GM12891 (cell line): ENCODE measurements at regions not wholly inside any gene's neighbourhood (a gene's known extent, or its start where the extent isn't known, plus 50 kb on each side); places are given as distances from the start of the nearest gene placed in this dataset.

ENCODE experiments used
- POLR2A ChIP-seq: IDR thresholded peaks from 2 replicates; pipeline ENCODE4 v1.6.1; 2011; ENCODE audit warnings: low read depth, low read length, control low read depth
- POLR2AphosphoS5 ChIP-seq: IDR thresholded peaks from 2 replicates; pipeline ENCODE4 v1.6.1; 2011; ENCODE audit warnings: low read depth, low read length, control low read depth
- TAF1 ChIP-seq: IDR thresholded peaks from 2 replicates; pipeline ENCODE4 v1.6.1; 2011; ENCODE audit warnings: low read depth, low read length, control low read depth

GRCh38 chr10:78196964-78197363 lies 163.3 kb downstream of the RPS24 start:
- TF ChIP-seq POLR2A (no peak), POLR2AphosphoS5 (no peak), TAF1 (no peak)
